HCT116 (cell line): ENCODE measurements at regions not wholly inside any gene's neighbourhood (a gene's known extent, or its start where the extent isn't known, plus 50 kb on each side); places are given as distances from the start of the nearest gene placed in this dataset.

ENCODE experiments used
- ATAC-seq: fragments of 200-7000 bp; cut with Tn5 transposase; 2 replicates; pipeline ENCODE4 v1.9.1; 2020; ENCODE audit warnings: mild to moderate bottlenecking, moderate library complexity
- BruUV-seq: library from RNA; stranded (reverse); fragments of 400-500 nt; replicated peaks from 2 replicates; lab custom pipeline; 2021; lab: Mats Ljungman, UMichigan
- CTCF ChIA-PET: fragments of 300-600 bp; sonication (Branson Sonifier 250); formaldehyde crosslinking; loops from one replicate; lab custom pipeline; 2021; ENCODE audit warnings: antibody characterized with exemption; lab: Charles Lee
- POLR2A ChIA-PET: fragments of 300-600, 350-600 bp; sonication (Branson Sonifier 250); formaldehyde crosslinking; loops from one replicate; lab custom pipeline; 2021; ENCODE audit warnings: antibody characterized with exemption; lab: Charles Lee
- RAD21 ChIA-PET, 2 experiments: fragments of 300-600 bp; sonication (Branson Sonifier 250); formaldehyde crosslinking; loops; one replicate each; lab custom pipeline; 2023; ENCODE audit warnings: low total read pairs in 2 of 2; ENCODE audit not compliant: uncharacterized antibody in 2 of 2, unreplicated experiment in 2 of 2, low non-redundant PET in 1 of 2; lab: Charles Lee
- DNase-seq: peaks from one replicate; pipeline ENCODE4 v3.0.0-alpha.2; 2010; ENCODE audit warnings: low read depth, low spot score
- H2AFZ ChIP-seq: fragments of 200-600 bp; shearing (Covaris generic), sonication (generic); 2 replicates; pipeline ENCODE4 v1.6.1; 2017; ENCODE audit warnings: low read depth, mixed run types, mixed read lengths, antibody characterized with exemption, low read length; ENCODE audit not compliant: poor library complexity, severe bottlenecking
- H3K27ac ChIP-seq: 2 replicates; pipeline ENCODE4 v1.5.1; 2012; ENCODE audit warnings: low read depth, low read length
- H3K27me3 ChIP-seq: fragments of 200-600 bp; sonication (generic); 2 replicates; pipeline ENCODE4 v1.6.1; 2016; ENCODE audit warnings: mixed run types, low read length, mixed read lengths; ENCODE audit not compliant: insufficient read depth
- H3K36me3 ChIP-seq, 2 experiments: fragments of 200-500 bp in 1 of 2; fragments of 200-600 bp in 1 of 2; sonication (Bioruptor generic) in 1 of 2; sonication (generic) in 1 of 2; 2 replicates each; pipeline versions ENCODE4 v1.5.1 to v1.6.1; 2014 to 2016; ENCODE audit warnings: low read length in 2 of 2, inconsistent platforms in 1 of 2, mixed read lengths in 1 of 2, mixed run types in 1 of 2; ENCODE audit not compliant: insufficient read depth in 2 of 2, control insufficient read depth in 1 of 2
- H3K4me1 ChIP-seq, 2 experiments: fragments of 200-600 bp in 1 of 2; sonication (generic) in 1 of 2; 2 replicates each; pipeline versions ENCODE4 v1.5.1 to v1.6.1; 2012 to 2017; ENCODE audit warnings: low read length in 2 of 2, inconsistent platforms in 1 of 2, mild to moderate bottlenecking in 1 of 2, mixed read lengths in 1 of 2, mixed run types in 1 of 2, moderate library complexity in 1 of 2; ENCODE audit not compliant: insufficient read depth in 2 of 2, control insufficient read depth in 1 of 2
- H3K4me2 ChIP-seq: fragments of 200-600 bp; sonication (generic); 2 replicates; pipeline ENCODE4 v1.6.1; 2017; ENCODE audit warnings: mixed run types, low read length, mixed read lengths
- H3K4me3 ChIP-seq, 2 experiments: fragments of 200-600 bp in 1 of 2; sonication (generic) in 1 of 2; replicated peaks in 1 of 2; 2 replicates each; pipeline ENCODE4 v1.5.1; 2011 to 2016; ENCODE audit warnings: low read length in 2 of 2, control low read depth in 1 of 2, low read depth in 1 of 2, mild to moderate bottlenecking in 1 of 2, mixed read lengths in 1 of 2, mixed run types in 1 of 2
- H3K79me2 ChIP-seq: fragments of 200-600 bp; sonication (generic); 2 replicates; pipeline ENCODE4 v1.6.1; 2017; ENCODE audit warnings: mild to moderate bottlenecking, mixed run types, low read length, moderate library complexity, mixed read lengths; ENCODE audit not compliant: insufficient read depth
- H3K9ac ChIP-seq: fragments of 200-600 bp; sonication (generic); 2 replicates; pipeline ENCODE4 v1.6.1; 2016; ENCODE audit warnings: low read length, mixed read lengths
- H3K9me2 ChIP-seq: fragments of 200-600 bp; sonication (generic), shearing (Covaris generic); 2 replicates; pipeline ENCODE4 v1.6.1; 2017; ENCODE audit warnings: mixed run types, mild to moderate bottlenecking, moderate library complexity; ENCODE audit not compliant: insufficient read depth
- H3K9me3 ChIP-seq, 2 experiments: fragments of 200-500 bp in 1 of 2; fragments of 200-600 bp in 1 of 2; sonication (Bioruptor generic) in 1 of 2; sonication (generic) in 1 of 2; 2 replicates each; pipeline ENCODE4 v1.6.1; 2014 to 2017; ENCODE audit warnings: low read length in 2 of 2, mixed read lengths in 2 of 2, inconsistent platforms in 1 of 2, low read depth in 1 of 2, mild to moderate bottlenecking in 1 of 2, mixed run types in 1 of 2, moderate library complexity in 1 of 2; ENCODE audit not compliant: control insufficient read depth in 1 of 2, insufficient read depth in 1 of 2
- H4K20me1 ChIP-seq: fragments of 200-600 bp; sonication (generic), shearing (Covaris generic); 2 replicates; pipeline ENCODE4 v1.6.1; 2017; ENCODE audit warnings: mixed run types, mild to moderate bottlenecking, moderate library complexity; ENCODE audit not compliant: insufficient read depth
- CEBPB ChIP-seq: IDR thresholded peaks from 2 replicates; pipeline ENCODE4 v1.6.1; 2012; ENCODE audit warnings: low read depth
- EGR1 ChIP-seq: IDR thresholded peaks from 2 replicates; pipeline ENCODE4 v1.6.1; 2012; ENCODE audit warnings: low read depth
- ELF1 ChIP-seq: IDR thresholded peaks from 2 replicates; pipeline ENCODE4 v1.6.1; 2012; ENCODE audit warnings: low read depth, borderline replicate concordance
- EZH2 ChIP-seq: fragments of 200-600 bp; sonication (generic); IDR thresholded peaks from 2 replicates; pipeline ENCODE4 v1.6.1; 2017; ENCODE audit warnings: antibody characterized with exemption, mixed run types
- FOSL1 ChIP-seq: IDR thresholded peaks from 2 replicates; pipeline ENCODE4 v1.6.1; 2012; ENCODE audit warnings: low read depth
- POLR2A ChIP-seq: IDR thresholded peaks from 2 replicates; pipeline ENCODE4 v1.7.0; 2011; ENCODE audit warnings: borderline replicate concordance; ENCODE audit not compliant: insufficient read depth, insufficient read length; ENCODE audit errors: extremely low read depth
- POLR2AphosphoS5 ChIP-seq: IDR thresholded peaks from 2 replicates; pipeline ENCODE4 v1.6.1; 2011; ENCODE audit warnings: mild to moderate bottlenecking, low read depth, low read length, moderate library complexity
- SP1 ChIP-seq: IDR thresholded peaks from 2 replicates; pipeline ENCODE4 v1.6.1; 2012; ENCODE audit warnings: low read depth
- SRF ChIP-seq: IDR thresholded peaks from 2 replicates; pipeline ENCODE4 v1.6.1; 2012; ENCODE audit warnings: low read depth
- TCF7L2 ChIP-seq: IDR thresholded peaks from 2 replicates; pipeline ENCODE4 v1.7.0; 2011; ENCODE audit warnings: borderline replicate concordance, inconsistent platforms; ENCODE audit not compliant: insufficient read depth, insufficient read length; ENCODE audit errors: extremely low read depth
- YY1 ChIP-seq: IDR thresholded peaks from 2 replicates; pipeline ENCODE4 v1.6.1; 2011; ENCODE audit warnings: low read length, low read depth, moderate library complexity, mild to moderate bottlenecking; ENCODE audit not compliant: insufficient replicate concordance; ENCODE audit errors: extremely low read depth
- ZNF274 ChIP-seq: fragments of 200-500 bp; sonication (Bioruptor generic); IDR thresholded peaks from 2 replicates; pipeline ENCODE4 v1.6.1; 2014; ENCODE audit warnings: mild to moderate bottlenecking, low read depth, low read length, inconsistent platforms
- intact Hi-C: fragments of 100-400 bp; cut with micrococcal nuclease; formaldehyde crosslinking; loops from 2 replicates; pipeline ENCODE4 v1.10.0; 2022
- TF ChIP-seq, protein P1 (sequence below): IDR thresholded peaks from 2 replicates; pipeline ENCODE4 v1.6.1; 2012
- TF ChIP-seq, protein P2 (sequence below), 3 experiments: fragments of 200-600 bp in 1 of 3; sonication (generic) in 1 of 3; IDR thresholded peaks in 2 of 3; conservative IDR thresholded peaks in 1 of 3; 2 replicates each; pipeline ENCODE4 v1.5.1; 2012 to 2017; ENCODE audit warnings: low read depth in 2 of 3, low read length in 2 of 3, antibody characterized with exemption in 1 of 3, borderline replicate concordance in 1 of 3, control low read depth in 1 of 3, mild to moderate bottlenecking in 1 of 3, mixed read lengths in 1 of 3, mixed run types in 1 of 3, moderate library complexity in 1 of 3; ENCODE audit not compliant: insufficient read depth in 1 of 3

DNA sequence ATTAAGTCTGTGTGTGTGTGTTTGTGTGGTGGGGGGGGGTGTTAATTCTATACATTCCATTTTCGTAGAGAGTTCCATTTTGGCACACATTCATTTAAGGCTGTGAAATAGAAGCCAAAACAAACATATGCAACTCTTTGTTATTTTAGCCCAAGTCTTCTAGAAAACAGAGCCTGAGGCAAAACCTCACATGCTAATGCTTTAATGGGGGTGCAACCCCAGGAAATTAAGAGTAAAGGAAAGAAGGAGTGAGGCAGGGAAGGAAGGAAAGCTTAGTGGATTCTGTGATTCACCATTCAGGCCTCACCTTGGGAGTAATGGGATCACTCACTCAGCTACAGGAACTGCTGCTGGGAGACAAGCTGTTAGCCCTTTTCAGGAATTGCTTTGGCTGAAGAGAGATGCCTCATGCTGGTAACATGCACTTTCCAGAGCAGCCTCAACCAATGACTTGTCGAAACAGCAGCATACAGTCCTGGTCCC, 73.0 kb upstream of the CTTNBP2 start:
- H2AFZ ChIP-seq, result no peak overlapping the region
- no peak overlapping the region for H3K4me3 ChIP-seq
- peaks cover 0 to 18% of the 10 kb centered on the region in 2 experiments; a peak in 1 of 4 replicates for H3K4me1 ChIP-seq
- H3K27me3 ChIP-seq, result no peaks in the 10 kb centered on the region
- ChIA-PET POLR2A (no interaction called here), CTCF (no interaction called here), RAD21 (no interaction called here)
- no peaks in the 10 kb centered on the region for H3K79me2 ChIP-seq
- H3K9ac ChIP-seq, result no peak overlapping the region
- intact Hi-C loops, result no loop called here
- TF ChIP-seq EZH2 (no peak), EGR1 (no peak), POLR2A (no peak), ZNF274 (no peak), FOSL1 (no peak), CEBPB (no peak), POLR2AphosphoS5 (no peak), SRF (no peak), SP1 (no peak), YY1 (no peak), ELF1 (no peak), TCF7L2 (no peak)
- TF ChIP-seq, protein P1, sequence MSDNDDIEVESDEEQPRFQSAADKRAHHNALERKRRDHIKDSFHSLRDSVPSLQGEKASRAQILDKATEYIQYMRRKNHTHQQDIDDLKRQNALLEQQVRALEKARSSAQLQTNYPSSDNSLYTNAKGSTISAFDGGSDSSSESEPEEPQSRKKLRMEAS, result no peak
- TF ChIP-seq, protein P2, sequence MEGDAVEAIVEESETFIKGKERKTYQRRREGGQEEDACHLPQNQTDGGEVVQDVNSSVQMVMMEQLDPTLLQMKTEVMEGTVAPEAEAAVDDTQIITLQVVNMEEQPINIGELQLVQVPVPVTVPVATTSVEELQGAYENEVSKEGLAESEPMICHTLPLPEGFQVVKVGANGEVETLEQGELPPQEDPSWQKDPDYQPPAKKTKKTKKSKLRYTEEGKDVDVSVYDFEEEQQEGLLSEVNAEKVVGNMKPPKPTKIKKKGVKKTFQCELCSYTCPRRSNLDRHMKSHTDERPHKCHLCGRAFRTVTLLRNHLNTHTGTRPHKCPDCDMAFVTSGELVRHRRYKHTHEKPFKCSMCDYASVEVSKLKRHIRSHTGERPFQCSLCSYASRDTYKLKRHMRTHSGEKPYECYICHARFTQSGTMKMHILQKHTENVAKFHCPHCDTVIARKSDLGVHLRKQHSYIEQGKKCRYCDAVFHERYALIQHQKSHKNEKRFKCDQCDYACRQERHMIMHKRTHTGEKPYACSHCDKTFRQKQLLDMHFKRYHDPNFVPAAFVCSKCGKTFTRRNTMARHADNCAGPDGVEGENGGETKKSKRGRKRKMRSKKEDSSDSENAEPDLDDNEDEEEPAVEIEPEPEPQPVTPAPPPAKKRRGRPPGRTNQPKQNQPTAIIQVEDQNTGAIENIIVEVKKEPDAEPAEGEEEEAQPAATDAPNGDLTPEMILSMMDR (IDR thresholded peaks at IDR 0.05 in 2 of 3, conservative IDR thresholded peaks at IDR 0.05 in 1 of 3; ENCODE audit: borderline replicate concordance in 1 of 3, insufficient read depth in 1 of 3, low read depth in 2 of 3, low read length in 2 of 3), result no peak
- no peak for ATAC-seq
- H3K27ac ChIP-seq, result no peak overlapping the region
- no peaks in the 10 kb centered on the region for H3K9me3 ChIP-seq
- H3K36me3 ChIP-seq, result no peaks in the 10 kb centered on the region
- no peaks in the 10 kb centered on the region for H4K20me1 ChIP-seq
- no peak for DNase-seq
- no peaks in the 10 kb centered on the region for H3K9me2 ChIP-seq
- no peak overlapping the region for H3K4me2 ChIP-seq
- no TSS peak for BruUV-seq
